ENCODE measurements at regions not wholly inside any gene's neighbourhood (a gene's known extent, or its start where the extent isn't known, plus 50 kb on each side); places are given as distances from the start of the nearest gene placed in this dataset.

DNA sequence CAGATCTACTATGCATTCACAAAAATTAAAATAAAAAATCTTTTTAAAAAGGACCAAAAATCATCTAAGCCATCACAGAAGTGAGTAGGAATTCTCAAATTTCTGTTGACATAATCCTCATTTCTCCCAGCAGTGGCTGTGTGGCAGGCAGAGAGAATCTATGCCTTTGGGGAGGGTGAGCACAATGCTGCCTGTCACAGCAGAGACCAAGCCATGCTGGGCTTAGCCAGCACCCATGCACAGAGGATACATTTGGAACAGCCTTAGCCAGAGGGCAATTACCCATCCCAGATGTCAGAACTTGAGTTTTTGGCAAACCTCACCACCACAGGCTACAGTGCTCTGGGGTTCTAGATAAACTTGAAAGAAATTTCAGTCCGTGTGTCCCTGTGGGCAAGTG, 1274.8 kb upstream of the ADGRL3 start:
- no peak overlapping the region for H3K27ac Mint-ChIP-seq (ENCODE audit: unreplicated experiment)
- no peak for DNase-seq
- TF ChIP-seq, protein P1, sequence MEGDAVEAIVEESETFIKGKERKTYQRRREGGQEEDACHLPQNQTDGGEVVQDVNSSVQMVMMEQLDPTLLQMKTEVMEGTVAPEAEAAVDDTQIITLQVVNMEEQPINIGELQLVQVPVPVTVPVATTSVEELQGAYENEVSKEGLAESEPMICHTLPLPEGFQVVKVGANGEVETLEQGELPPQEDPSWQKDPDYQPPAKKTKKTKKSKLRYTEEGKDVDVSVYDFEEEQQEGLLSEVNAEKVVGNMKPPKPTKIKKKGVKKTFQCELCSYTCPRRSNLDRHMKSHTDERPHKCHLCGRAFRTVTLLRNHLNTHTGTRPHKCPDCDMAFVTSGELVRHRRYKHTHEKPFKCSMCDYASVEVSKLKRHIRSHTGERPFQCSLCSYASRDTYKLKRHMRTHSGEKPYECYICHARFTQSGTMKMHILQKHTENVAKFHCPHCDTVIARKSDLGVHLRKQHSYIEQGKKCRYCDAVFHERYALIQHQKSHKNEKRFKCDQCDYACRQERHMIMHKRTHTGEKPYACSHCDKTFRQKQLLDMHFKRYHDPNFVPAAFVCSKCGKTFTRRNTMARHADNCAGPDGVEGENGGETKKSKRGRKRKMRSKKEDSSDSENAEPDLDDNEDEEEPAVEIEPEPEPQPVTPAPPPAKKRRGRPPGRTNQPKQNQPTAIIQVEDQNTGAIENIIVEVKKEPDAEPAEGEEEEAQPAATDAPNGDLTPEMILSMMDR (IDR thresholded peaks at IDR 0.05; ENCODE audit: unreplicated experiment): no peak
- H3K9me3 Mint-ChIP-seq (ENCODE audit: low read depth, unreplicated experiment): peaks cover 2% of the 10 kb centered on the region
- no peak overlapping the region for H3K4me3 Mint-ChIP-seq (ENCODE audit: low read depth, unreplicated experiment)
- intact Hi-C loops (cut with micrococcal nuclease; ENCODE audit: unreplicated experiment): no loop called here
- no peaks in the 10 kb centered on the region for H3K27me3 Mint-ChIP-seq (ENCODE audit: unreplicated experiment)
- H3K4me1 Mint-ChIP-seq (ENCODE audit: low read depth, unreplicated experiment): no peaks in the 10 kb centered on the region
- CTCF ChIA-PET: no interaction called here
- no peaks in the 10 kb centered on the region for H3K36me3 Mint-ChIP-seq (ENCODE audit: insufficient read depth, unreplicated experiment)
- no TSS peak for BruUV-seq (replicated peaks)

DNA sequence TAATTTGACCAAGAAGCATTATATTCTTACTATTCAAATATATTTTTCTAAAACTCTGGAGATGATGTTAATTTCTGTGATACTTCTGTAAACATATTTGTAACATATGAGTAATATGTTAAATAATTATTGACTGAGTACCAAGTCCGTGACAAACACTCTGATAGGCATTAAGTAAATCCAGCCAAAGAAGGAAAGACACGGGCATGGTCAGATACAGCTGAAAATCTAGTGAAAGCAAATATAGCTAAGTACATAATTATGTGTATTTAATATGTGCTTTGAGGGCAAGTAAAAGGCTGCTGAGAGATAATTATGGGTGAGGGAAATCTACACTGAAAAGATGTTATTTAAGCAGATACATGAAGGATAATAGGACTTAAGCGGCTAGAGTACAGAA, 1263.6 kb upstream of the ADGRL3 start:
- CTCF ChIA-PET: no interaction called here
- H3K27ac Mint-ChIP-seq (ENCODE audit: unreplicated experiment): no peak overlapping the region
- no TSS peak for BruUV-seq (replicated peaks)
- no peaks in the 10 kb centered on the region for H3K4me1 Mint-ChIP-seq (ENCODE audit: low read depth, unreplicated experiment)
- H3K9me3 Mint-ChIP-seq (ENCODE audit: low read depth, unreplicated experiment): peaks cover 8% of the 10 kb centered on the region
- intact Hi-C loops (cut with micrococcal nuclease; ENCODE audit: unreplicated experiment): no loop called here
- no peak for DNase-seq
- H3K36me3 Mint-ChIP-seq (ENCODE audit: insufficient read depth, unreplicated experiment): no peaks in the 10 kb centered on the region
- TF ChIP-seq, protein P1 (IDR thresholded peaks at IDR 0.05; ENCODE audit: unreplicated experiment): no peak
- no peak overlapping the region for H3K4me3 Mint-ChIP-seq (ENCODE audit: low read depth, unreplicated experiment)
- no peaks in the 10 kb centered on the region for H3K27me3 Mint-ChIP-seq (ENCODE audit: unreplicated experiment)

DNA sequence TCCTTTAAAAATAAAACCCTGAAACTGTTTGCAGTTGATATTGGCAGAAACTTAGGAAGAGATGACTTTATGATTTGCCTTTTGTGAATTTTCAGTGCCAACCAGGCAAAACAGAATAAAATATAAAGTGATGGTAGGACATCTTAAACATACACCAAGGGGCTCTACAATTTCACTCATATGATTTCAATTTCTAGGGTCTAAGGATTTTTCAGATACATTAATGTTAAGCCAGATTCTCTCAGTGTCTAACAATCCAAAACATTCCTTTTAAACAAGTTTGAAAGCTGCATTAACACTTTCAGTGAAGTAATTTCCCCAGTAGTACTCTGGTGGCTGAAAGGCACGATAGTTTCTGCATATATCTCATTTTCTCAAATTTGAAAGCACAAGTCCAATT, 1262.0 kb upstream of the ADGRL3 start:
- CTCF ChIA-PET: no interaction called here
- no peak overlapping the region for H3K4me3 Mint-ChIP-seq (ENCODE audit: low read depth, unreplicated experiment)
- BruUV-seq (replicated peaks): no TSS peak

DNA sequence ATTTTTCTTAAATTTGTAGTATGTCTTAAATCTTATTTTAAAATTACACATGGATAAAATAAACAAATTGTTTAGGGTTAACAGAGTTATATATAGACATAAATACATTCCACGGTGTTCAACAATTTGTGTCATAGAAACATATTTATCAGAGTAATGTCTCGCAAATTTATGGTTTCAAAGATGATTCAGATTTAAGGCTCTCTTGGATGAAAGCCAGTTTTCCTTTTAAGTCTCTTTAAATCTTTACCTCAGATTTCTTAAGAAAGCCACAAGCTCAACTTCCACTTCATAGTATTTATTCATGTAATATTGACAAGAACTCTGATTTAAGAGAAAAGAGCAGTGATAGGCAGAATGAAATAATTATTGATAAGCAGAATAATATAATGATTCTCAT, 1254.8 kb upstream of the ADGRL3 start:
- intact Hi-C loops (cut with micrococcal nuclease; ENCODE audit: unreplicated experiment): no loop called here
- DNase-seq: no peak
- BruUV-seq (replicated peaks): no TSS peak
- H3K27ac Mint-ChIP-seq (ENCODE audit: unreplicated experiment): no peak overlapping the region
- H3K4me3 Mint-ChIP-seq (ENCODE audit: low read depth, unreplicated experiment): no peak overlapping the region
- CTCF ChIA-PET: no interaction called here
- no peaks in the 10 kb centered on the region for H3K27me3 Mint-ChIP-seq (ENCODE audit: unreplicated experiment)
- H3K4me1 Mint-ChIP-seq (ENCODE audit: low read depth, unreplicated experiment): no peaks in the 10 kb centered on the region
- TF ChIP-seq, protein P1 (IDR thresholded peaks at IDR 0.05; ENCODE audit: unreplicated experiment): no peak
- H3K36me3 Mint-ChIP-seq (ENCODE audit: insufficient read depth, unreplicated experiment): no peaks in the 10 kb centered on the region
- H3K9me3 Mint-ChIP-seq (ENCODE audit: low read depth, unreplicated experiment): peaks cover 16% of the 10 kb centered on the region

More for the DNA sequence above, 1262.0 kb upstream of the ADGRL3 start:
- Mint-ChIP-seq H3K4me1 (ENCODE audit: low read depth, unreplicated experiment) (no peaks in the 10 kb centered on the region), H3K36me3 (ENCODE audit: insufficient read depth, unreplicated experiment) (no peaks in the 10 kb centered on the region), H3K27ac (ENCODE audit: unreplicated experiment) (no peak overlapping the region), H3K27me3 (ENCODE audit: unreplicated experiment) (no peaks in the 10 kb centered on the region), H3K9me3 (ENCODE audit: low read depth, unreplicated experiment) (peaks cover 9% of the 10 kb centered on the region)
- no peak for DNase-seq
- TF ChIP-seq, protein P1 (IDR thresholded peaks at IDR 0.05; ENCODE audit: unreplicated experiment): no peak
- intact Hi-C loops (cut with micrococcal nuclease; ENCODE audit: unreplicated experiment): no loop called here

DNA sequence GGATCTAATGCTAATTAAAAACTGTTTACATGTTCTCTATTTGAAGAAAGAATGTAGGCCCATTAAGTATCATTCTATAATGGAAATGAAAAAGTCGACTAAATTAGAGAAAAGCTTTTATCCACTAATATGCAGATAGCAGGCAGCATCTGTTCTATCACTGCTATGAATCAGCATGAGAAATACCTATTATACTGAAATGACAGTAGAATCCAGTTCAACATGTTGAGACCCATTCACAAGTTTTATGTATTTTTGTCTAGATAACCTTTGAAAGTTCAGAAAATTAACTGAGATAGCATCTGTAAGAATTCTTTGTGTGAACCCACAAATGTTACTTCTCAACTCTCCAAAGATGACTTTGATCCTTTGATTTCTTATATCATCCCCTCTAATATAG, 1254.4 kb upstream of the ADGRL3 start:
- no peak for DNase-seq
- Mint-ChIP-seq H3K9me3 (ENCODE audit: low read depth, unreplicated experiment) (peaks cover 19% of the 10 kb centered on the region), H3K27me3 (ENCODE audit: unreplicated experiment) (no peaks in the 10 kb centered on the region), H3K36me3 (ENCODE audit: insufficient read depth, unreplicated experiment) (no peaks in the 10 kb centered on the region), H3K4me3 (ENCODE audit: low read depth, unreplicated experiment) (no peak overlapping the region), H3K4me1 (ENCODE audit: low read depth, unreplicated experiment) (no peaks in the 10 kb centered on the region), H3K27ac (ENCODE audit: unreplicated experiment) (no peak overlapping the region)
- no TSS peak for BruUV-seq (replicated peaks)
- intact Hi-C loops (cut with micrococcal nuclease; ENCODE audit: unreplicated experiment): no loop called here
- TF ChIP-seq, protein P1 (IDR thresholded peaks at IDR 0.05; ENCODE audit: unreplicated experiment): no peak
- CTCF ChIA-PET: no interaction called here

Data from Calu3 (cell line).